AG08395 (cell line): ENCODE measurements at regions not wholly inside any gene's neighbourhood (a gene's known extent, or its start where the extent isn't known, plus 50 kb on each side); places are given as distances from the start of the nearest gene placed in this dataset.

ENCODE experiments used
- DNase-seq: peaks from one replicate; pipeline ENCODE4 v3.0.0; 2012; ENCODE audit warnings: mixed read lengths, low spot score

DNA sequence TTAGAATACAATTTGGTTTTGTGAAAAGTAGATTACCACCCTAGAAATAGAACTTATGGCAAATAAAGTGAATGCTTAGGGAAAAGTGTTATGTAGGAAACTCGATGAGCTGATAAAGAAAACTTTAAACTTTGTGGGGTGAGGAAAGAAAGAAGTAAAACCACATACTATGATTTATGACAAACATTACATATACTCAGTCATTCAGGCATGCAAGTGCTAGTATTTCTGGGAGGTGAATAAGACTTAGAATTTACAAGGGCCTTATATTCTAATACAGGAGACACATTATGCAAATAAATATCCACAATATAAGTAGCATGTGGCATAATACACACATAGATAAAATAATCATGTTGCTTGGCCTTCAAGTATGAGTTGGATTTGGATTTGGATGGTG is 618.1 kb downstream of the XIRP2 start:
- DNase-seq = no peak

DNA sequence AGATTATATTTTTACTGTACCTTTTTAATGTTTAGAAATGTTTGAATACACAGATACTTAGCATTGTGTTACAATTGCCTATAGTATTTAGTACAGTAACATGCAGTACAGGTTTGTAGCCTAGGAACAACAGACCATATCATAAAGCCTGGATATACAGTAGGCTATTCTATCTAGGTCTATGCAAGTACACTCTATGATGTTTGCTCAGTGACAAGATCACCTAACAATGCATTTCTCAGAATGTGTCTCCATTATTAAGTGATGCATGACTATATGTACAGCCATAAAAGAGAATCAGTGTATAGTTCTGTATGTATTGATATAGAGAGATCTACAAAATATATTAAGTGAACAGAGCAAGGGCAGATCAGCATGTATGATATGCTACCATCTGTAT is 616.4 kb downstream of the XIRP2 start:
- DNase-seq = no peak

DNA sequence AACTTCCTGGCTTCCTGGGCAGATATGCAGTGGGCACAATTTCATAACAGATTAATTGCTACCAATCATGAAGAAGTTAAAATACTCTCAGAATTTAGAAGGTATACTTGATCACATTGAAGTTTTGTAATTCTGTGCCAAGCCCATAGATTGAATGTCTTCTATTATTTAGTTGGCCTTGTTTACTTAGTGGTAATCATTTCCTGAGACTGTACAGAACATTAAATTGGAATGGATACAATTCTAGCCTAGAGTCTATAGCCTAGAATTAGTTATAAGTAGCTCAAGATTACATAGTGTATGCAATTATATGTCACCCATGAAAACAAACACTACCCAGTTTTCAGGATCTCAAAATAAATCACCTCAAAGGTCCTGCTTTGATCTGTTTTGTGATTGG is 615.8 kb downstream of the XIRP2 start:
- no peak for DNase-seq

DNA sequence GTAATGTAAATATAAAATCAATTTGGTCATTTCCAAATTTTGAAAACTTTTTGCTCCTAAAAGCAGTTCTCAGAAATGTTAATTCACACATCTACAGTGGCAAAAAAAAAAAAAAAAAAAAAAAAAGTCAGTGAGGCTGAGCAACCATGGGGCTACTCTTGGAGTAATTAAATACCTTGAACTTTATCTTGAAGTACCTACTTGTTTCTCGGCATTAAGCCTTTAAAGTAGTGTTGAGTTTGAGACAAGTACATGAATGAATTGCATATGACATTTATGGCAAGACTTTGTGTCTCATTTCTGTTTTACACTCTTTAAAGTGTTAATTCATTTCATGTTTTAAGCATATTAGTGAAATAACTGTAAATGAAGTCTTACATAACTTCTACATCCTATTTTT is 613.3 kb downstream of the XIRP2 start:
- no peak for DNase-seq

- no peak for DNase-seq
These were observed 605.6 kb downstream of the XIRP2 start for GRCh38 chr2:167493862-167494261.

DNA sequence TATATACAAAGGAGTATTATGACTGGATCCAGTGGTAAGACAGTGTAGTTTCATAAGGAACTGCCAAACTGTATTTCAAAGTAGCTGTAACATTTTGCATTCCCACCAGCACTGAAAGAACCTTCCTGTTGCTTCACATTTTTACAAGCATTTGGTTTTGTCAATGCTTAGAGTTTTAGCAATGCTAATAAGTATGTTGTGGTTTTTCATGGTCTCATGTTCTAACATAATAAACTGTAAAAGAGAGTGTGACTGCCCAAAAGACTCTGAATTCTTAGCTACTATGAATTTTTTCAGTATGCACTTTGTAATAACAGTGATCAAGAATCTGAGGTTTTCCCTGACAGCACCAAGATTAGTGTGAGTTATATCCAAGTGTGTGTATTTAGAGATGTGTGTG is 604.2 kb downstream of the XIRP2 start:
- DNase-seq = no peak

GRCh38 chr2:167491788-167492187 is 603.5 kb downstream of the XIRP2 start:
- no peak for DNase-seq

DNA sequence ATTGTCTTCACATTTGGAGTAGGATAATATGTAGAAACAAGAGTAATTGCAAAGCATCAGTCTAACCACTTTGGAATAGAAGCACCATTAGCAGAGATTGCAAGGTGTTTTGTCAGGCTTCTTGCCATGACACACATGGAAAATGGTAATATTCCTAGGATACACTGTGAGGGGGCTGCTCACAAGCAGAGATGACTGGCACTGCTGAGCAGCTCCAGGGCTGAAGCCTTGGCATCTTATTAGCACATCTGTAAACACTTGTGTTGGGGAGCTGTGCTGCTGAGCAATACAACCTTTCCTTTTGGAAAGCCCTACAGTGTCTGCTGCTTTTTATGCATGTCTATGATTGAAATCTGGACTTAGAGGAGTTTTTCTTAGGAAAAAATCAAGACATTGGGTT is 602.2 kb downstream of the XIRP2 start:
- DNase-seq = no peak

DNA sequence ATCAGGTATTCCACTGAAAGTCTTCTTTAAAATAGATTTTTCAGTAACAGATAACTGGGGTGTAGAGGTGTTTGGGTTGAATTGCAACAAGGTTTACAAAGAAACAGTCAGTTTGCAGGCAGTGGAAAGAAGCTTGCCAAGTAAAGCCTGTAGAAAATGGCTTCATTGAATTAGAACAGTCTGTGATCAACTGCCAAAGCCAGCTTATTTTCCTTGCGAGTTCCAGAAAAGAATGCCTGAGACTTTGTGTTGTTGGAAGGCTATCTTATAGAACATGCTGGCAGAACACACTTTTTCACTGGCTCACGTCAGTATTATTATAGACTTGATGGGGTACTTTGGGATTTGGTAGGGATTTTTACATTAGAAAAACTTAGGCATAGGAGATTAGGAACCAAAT is 601.0 kb downstream of the XIRP2 start:
- no peak for DNase-seq

DNA sequence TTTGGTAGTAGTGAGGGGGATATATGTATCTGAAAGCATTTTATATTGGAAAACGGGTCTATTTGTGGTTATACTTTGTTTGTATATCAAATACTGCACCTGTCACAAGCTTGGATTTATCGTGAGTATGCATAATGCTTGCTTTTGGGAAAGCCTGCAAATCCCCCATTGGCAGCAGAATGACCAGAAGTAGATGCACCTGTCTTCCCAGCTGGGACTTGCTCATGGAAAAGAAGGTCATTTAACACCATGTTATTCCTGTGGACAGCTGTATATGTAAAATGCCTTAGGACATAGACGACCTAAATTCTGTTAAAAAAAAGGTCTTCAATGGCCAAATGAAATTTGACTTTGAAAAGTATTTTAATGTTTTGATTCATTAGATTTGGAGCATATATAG is 599.4 kb downstream of the XIRP2 start:
- no peak for DNase-seq

- DNase-seq = no peak
These were observed 596.6 kb downstream of the XIRP2 start for GRCh38 chr2:167484875-167485274.

DNA sequence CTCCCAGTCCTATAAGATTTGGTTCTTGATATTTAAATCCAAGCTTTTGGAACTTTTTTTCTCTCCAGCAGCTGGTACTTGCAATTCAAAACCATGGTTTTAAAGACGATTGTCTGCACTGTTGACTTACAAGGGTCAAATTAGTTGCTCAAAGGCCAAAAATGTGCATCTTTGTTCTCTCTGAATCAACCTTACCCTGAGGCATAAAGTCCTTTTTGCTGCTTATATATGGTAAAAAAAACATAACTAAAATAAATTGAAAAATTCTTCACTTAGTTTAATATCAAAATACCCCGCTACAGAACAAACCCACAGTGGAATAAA is 592.7 kb downstream of the XIRP2 start:
- no peak for DNase-seq

- no peak for DNase-seq
These were observed 592.1 kb downstream of the XIRP2 start for GRCh38 chr2:167480232-167480985.

DNA sequence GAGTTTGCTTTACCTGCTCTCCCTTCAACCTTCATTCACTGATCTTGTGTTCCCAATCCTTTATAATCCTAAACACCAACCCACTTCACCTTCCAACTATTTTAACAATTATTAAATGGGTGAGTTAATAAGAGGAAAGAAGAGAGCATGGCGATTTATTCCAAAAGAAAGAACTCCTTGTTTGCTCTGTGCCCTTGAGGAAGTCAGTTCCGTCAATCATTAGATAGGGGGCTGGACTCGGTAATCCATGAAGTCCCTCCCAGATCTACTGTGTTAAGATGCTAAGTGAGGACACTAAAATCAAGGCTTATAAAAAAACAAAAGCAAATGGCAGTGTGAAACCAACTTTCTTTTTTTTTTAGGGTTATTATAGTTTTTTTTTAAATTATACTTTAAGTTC is 589.9 kb downstream of the XIRP2 start:
- no peak for DNase-seq

DNA sequence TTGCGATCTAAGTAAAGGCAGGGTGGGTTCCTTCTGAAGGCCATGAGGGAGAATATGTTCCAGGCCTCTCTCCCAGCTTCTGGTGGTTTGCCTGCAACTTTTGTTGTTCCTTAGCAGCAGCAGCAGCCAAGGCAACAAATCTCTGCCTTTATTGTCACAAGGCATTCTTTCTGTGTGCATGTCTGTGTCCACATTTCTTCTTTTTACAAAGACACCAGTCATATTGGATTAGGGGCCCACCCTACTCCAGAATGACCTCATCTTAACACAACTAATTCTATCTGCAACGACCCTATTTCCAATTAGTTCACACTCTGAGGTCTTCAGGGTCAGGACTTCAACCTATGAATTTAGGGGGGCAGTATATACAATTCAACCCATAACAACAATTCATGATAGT is 587.5 kb downstream of the XIRP2 start:
- no peak for DNase-seq

- DNase-seq = no peak
These were observed 583.5 kb downstream of the XIRP2 start for GRCh38 chr2:167471734-167472133.

DNA sequence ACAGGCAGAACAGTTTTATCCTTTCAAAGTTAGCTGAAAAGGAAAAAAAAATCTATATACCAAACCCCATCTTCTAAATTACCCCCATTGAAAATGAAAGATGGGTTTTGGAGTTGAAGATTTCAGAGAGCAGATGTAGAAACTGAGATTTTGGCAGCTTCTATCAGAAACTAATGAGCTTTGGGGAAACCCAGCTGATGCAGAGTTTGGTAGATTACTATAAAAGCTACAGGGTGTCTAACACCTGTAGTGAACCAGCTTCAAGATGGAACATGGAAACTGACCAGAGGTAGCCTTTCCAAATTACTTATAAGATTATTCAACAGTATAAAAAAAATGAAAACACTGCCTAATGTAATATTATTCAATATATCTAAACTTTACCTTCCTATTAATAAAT is 583.1 kb downstream of the XIRP2 start:
- DNase-seq = no peak

DNA sequence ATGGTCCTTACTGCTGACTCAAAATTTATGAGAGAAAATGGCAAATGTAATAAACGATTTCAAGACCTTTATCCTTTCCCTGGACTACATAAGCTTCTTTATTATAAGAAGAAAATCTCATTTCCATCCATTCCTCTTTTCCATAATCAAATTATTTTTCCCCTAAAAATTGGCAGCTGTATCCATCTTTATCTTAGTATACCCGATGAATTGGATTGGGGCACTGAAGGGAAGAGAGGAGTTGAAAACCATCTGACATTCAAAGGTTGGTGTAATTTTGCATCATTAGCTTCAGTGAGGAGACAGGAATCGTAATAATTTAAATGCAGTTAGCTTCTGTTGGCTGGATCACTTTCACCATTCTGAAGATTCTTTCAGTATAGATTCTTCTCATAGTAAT is 574.1 kb downstream of the XIRP2 start:
- DNase-seq = no peak

- no peak for DNase-seq
These were observed 565.8 kb downstream of the XIRP2 start for GRCh38 chr2:167454036-167454435.

GRCh38 chr2:167451496-167452289 is 563.4 kb downstream of the XIRP2 start:
- DNase-seq = no peak

- DNase-seq = no peak
These were observed 562.1 kb downstream of the XIRP2 start for GRCh38 chr2:167450364-167450763.

DNA sequence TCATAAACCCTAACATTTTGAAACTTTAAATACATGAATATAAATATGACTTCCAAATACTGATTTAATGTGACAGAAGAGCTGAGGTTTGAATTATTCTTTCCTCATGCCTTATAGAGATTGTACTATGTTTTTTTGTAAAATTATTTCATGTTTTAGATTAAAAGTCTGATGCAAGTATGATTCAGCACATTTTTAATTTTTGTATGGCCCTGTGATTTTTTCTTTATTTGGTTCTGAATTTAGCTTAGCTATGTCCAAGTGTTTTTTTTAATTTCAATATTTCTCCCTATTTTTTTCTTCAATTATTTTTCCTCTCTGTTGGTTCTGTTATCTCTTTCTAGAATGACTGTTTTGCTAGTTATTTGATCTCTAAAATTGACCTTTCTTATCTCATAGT is 552.1 kb downstream of the XIRP2 start:
- no peak for DNase-seq

DNA sequence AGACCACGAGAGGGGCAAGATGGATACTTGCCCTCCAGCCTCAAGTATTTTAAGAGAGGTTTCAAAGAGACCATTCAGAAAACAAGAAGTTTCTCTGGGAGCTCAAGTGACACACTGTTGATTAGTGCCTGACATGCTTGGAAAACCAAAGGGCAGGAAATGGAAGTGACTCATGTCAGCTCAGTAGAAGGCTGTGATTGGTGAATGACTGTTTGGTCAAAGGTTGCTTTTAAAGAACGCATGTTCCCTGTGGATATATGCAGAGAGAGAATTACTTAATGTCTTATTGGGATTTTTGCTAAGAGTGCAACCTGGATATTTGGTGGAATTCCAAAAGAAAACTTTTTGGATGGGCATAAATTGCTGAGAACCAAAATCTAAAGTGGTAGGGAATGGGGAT is 549.9 kb downstream of the XIRP2 start:
- DNase-seq = no peak

GRCh38 chr2:167431949-167432348 is 543.7 kb downstream of the XIRP2 start:
- no peak for DNase-seq
